H1 (cell line): ENCODE measurements at regions not wholly inside any gene's neighbourhood (a gene's known extent, or its start where the extent isn't known, plus 50 kb on each side); places are given as distances from the start of the nearest gene placed in this dataset.
A peak's percentile ranks its signal among the peaks of the same experiment; 100 is the strongest.

Source experiments
- CTCF ChIA-PET: fragments of 300-600 bp; sonication (Branson Sonifier 250); formaldehyde crosslinking; loops from one replicate; lab custom pipeline; 2021; ENCODE audit not compliant: partially characterized antibody; lab: Charles Lee
- POLR2A ChIA-PET: fragments of 300-600 bp; sonication (Branson Sonifier 250); formaldehyde crosslinking; loops from one replicate; lab custom pipeline; 2021; ENCODE audit warnings: inconsistent platforms; ENCODE audit not compliant: partially characterized antibody; lab: Charles Lee
- DNase-seq, 2 experiments: peaks; one replicate each; pipeline versions ENCODE4 v3.0.0 to v3.0.0-alpha.2; 2010 to 2022; ENCODE audit warnings: low spot score in 2 of 2, low read depth in 1 of 2, mixed read lengths in 1 of 2
- FAIRE-seq: peaks from 2 replicates; lab custom pipeline; 2011; peaks lifted over from hg19 to GRCh38; lab: Jason Lieb, UNC
- H2AFZ ChIP-seq: 2 replicates; pipeline ENCODE4 v1.8.1; 2012; ENCODE audit warnings: low read length, inconsistent platforms
- H2AK5ac ChIP-seq: 2 replicates; pipeline ENCODE4 v1.6.1; 2013; ENCODE audit warnings: low read depth, low read length
- H2BK120ac ChIP-seq: replicated peaks from 2 replicates; pipeline ENCODE3; 2013; ENCODE audit warnings: low read depth, low read length, inconsistent platforms
- H2BK12ac ChIP-seq: 2 replicates; pipeline ENCODE4 v1.6.1; 2013; ENCODE audit warnings: low read depth, low read length
- H2BK15ac ChIP-seq: 2 replicates; pipeline ENCODE4 v1.6.1; 2013; ENCODE audit warnings: low read length
- H2BK20ac ChIP-seq: 2 replicates; pipeline ENCODE4 v1.6.1; 2013; ENCODE audit warnings: low read length
- H2BK5ac ChIP-seq: 2 replicates; pipeline ENCODE4 v1.6.1; 2013; ENCODE audit warnings: low read depth, low read length
- H3K14ac ChIP-seq: 2 replicates; pipeline ENCODE4 v1.6.1; 2013; ENCODE audit warnings: inconsistent platforms; ENCODE audit not compliant: insufficient read length
- H3K18ac ChIP-seq: 2 replicates; pipeline ENCODE4 v1.6.1; 2013; ENCODE audit warnings: low read length; ENCODE audit errors: extremely low read depth
- H3K23ac ChIP-seq: 2 replicates; pipeline ENCODE4 v1.6.1; 2013; ENCODE audit warnings: inconsistent platforms; ENCODE audit not compliant: insufficient read length
- H3K23me2 ChIP-seq: 2 replicates; pipeline ENCODE4 v1.6.1; 2013; ENCODE audit warnings: low read depth, low read length
- H3K27ac ChIP-seq: 2 replicates; pipeline ENCODE4 v1.6.1; 2011; ENCODE audit warnings: low read depth, low read length, inconsistent platforms
- H3K27me3 ChIP-seq, 4 experiments: replicated peaks in 1 of 4; 1 replicate in 1 of 4; 2 replicates in 3 of 4; pipeline versions ENCODE4 v1.6.1 to v1.8.1; 2011 to 2013; ENCODE audit warnings: low read length in 3 of 4, mild to moderate bottlenecking in 3 of 4, inconsistent platforms in 2 of 4, mixed read lengths in 2 of 4, moderate library complexity in 1 of 4; ENCODE audit not compliant: control insufficient read depth in 3 of 4, insufficient read depth in 3 of 4; ENCODE audit errors: extremely low read depth in 1 of 4
- H3K36me3 ChIP-seq, 4 experiments: 2 replicates each; pipeline versions ENCODE4 v1.6.1 to v1.8.1; 2011 to 2013; ENCODE audit warnings: mild to moderate bottlenecking in 4 of 4, low read length in 3 of 4, moderate library complexity in 2 of 4, control low read depth in 1 of 4, inconsistent platforms in 1 of 4; ENCODE audit not compliant: insufficient read depth in 4 of 4, control insufficient read depth in 2 of 4
- H3K4ac ChIP-seq: replicated peaks from 2 replicates; pipeline ENCODE3; 2013; ENCODE audit warnings: low read length, low read depth, mixed read lengths, inconsistent platforms; ENCODE audit not compliant: insufficient read length
- H3K4me1 ChIP-seq, 4 experiments: replicated peaks in 1 of 4; 1 replicate in 1 of 4; 2 replicates in 3 of 4; pipeline versions ENCODE4 v1.6.1 to v1.8.1; 2011 to 2013; ENCODE audit warnings: low read length in 3 of 4, inconsistent platforms in 2 of 4, mixed read lengths in 1 of 4; ENCODE audit not compliant: insufficient read depth in 4 of 4, control insufficient read depth in 3 of 4
- H3K4me2 ChIP-seq, 2 experiments: 2 replicates each; pipeline versions ENCODE4 v1.6.1 to v1.8.1; 2011 to 2013; ENCODE audit warnings: low read depth in 2 of 2, low read length in 2 of 2, control low read depth in 1 of 2, inconsistent platforms in 1 of 2, mild to moderate bottlenecking in 1 of 2; ENCODE audit not compliant: insufficient read depth in 1 of 2
- H3K4me3 ChIP-seq, 4 experiments: fragments of 200-600, 300-600 bp in 1 of 4; sonication (generic), shearing (Covaris generic), sonication (Bioruptor Twin) in 1 of 4; 2 replicates each; pipeline versions ENCODE4 v1.5.1 to v1.8.1; 2011 to 2016; ENCODE audit warnings: low read length in 4 of 4, low read depth in 3 of 4, control low read depth in 2 of 4, inconsistent platforms in 2 of 4, mild to moderate bottlenecking in 2 of 4, mixed read lengths in 1 of 4, moderate library complexity in 1 of 4; ENCODE audit not compliant: insufficient read depth in 2 of 4; ENCODE audit errors: extremely low read depth in 1 of 4
- H3K56ac ChIP-seq: replicated peaks from 2 replicates; pipeline ENCODE3; 2013; ENCODE audit warnings: low read depth, mild to moderate bottlenecking, mixed read lengths, low read length, inconsistent platforms; ENCODE audit not compliant: insufficient read length
- H3K79me1 ChIP-seq: 2 replicates; pipeline ENCODE4 v1.6.1; 2013; ENCODE audit warnings: low read depth, low read length, control low read depth
- H3K79me2 ChIP-seq, 2 experiments: 2 replicates each; pipeline versions ENCODE4 v1.6.1 to v1.8.1; 2012 to 2013; ENCODE audit warnings: low read length in 2 of 2, mild to moderate bottlenecking in 2 of 2, inconsistent platforms in 1 of 2; ENCODE audit not compliant: insufficient read depth in 2 of 2, control insufficient read depth in 1 of 2
- H3K9ac ChIP-seq, 4 experiments: replicated peaks in 1 of 4; 1 replicate in 1 of 4; 2 replicates in 3 of 4; pipeline versions ENCODE4 v1.6.1 to v1.8.1; 2011 to 2013; ENCODE audit warnings: low read depth in 3 of 4, low read length in 3 of 4, control low read depth in 2 of 4, mild to moderate bottlenecking in 2 of 4, moderate library complexity in 2 of 4, inconsistent platforms in 1 of 4; ENCODE audit errors: extremely low read depth in 1 of 4
- H3K9me3 ChIP-seq, 2 experiments: 2 replicates each; pipeline versions ENCODE4 v1.6.1 to v1.8.1; 2012 to 2013; ENCODE audit warnings: mild to moderate bottlenecking in 2 of 2, moderate library complexity in 2 of 2, control low read depth in 1 of 2, inconsistent platforms in 1 of 2, low read depth in 1 of 2, low read length in 1 of 2, mixed read lengths in 1 of 2; ENCODE audit not compliant: insufficient read depth in 2 of 2
- H4K20me1 ChIP-seq, 2 experiments: replicated peaks in 1 of 2; 2 replicates each; pipeline versions ENCODE3 to v1.8.1; 2011 to 2013; ENCODE audit warnings: inconsistent platforms in 2 of 2, low read length in 2 of 2, mild to moderate bottlenecking in 1 of 2; ENCODE audit not compliant: insufficient read depth in 2 of 2, control insufficient read depth in 1 of 2
- H4K5ac ChIP-seq: 2 replicates; pipeline ENCODE4 v1.6.1; 2013; ENCODE audit warnings: low read length, low read depth, mixed read lengths, inconsistent platforms; ENCODE audit not compliant: insufficient read length
- H4K8ac ChIP-seq: 2 replicates; pipeline ENCODE4 v1.8.0; 2013; ENCODE audit warnings: mild to moderate bottlenecking, moderate library complexity, low read length, inconsistent platforms; ENCODE audit not compliant: insufficient read depth; ENCODE audit errors: extremely low read depth
- H4K91ac ChIP-seq: replicated peaks from 2 replicates; pipeline ENCODE3; 2013; ENCODE audit warnings: low read length, mixed read lengths, inconsistent platforms; ENCODE audit not compliant: insufficient read length
- ASH2L ChIP-seq: fragments of 200-600, 300-600 bp; sonication (generic); IDR thresholded peaks from one replicate; pipeline ENCODE4 v1.7.1; 2017; ENCODE audit warnings: low read length
- ATF2 ChIP-seq: IDR thresholded peaks from 2 replicates; pipeline ENCODE4 v1.6.1; 2012; ENCODE audit warnings: low read length, inconsistent platforms
- EZH2 ChIP-seq: fragments of 200-600 bp; sonication (generic); IDR thresholded peaks from 2 replicates; pipeline ENCODE4 v1.7.1; 2012; ENCODE audit warnings: low read depth, mild to moderate bottlenecking, moderate library complexity, low read length, inconsistent platforms; ENCODE audit not compliant: severe bottlenecking
- HDAC2 ChIP-seq, 2 experiments: fragments of 300-600 bp in 1 of 2; sonication (generic) in 1 of 2; IDR thresholded peaks; 2 replicates each; pipeline ENCODE4 v1.6.1; 2011 to 2012; ENCODE audit warnings: low read depth in 2 of 2, low read length in 2 of 2, mild to moderate bottlenecking in 2 of 2, moderate library complexity in 2 of 2, borderline replicate concordance in 1 of 2, inconsistent platforms in 1 of 2
- SUZ12 ChIP-seq: fragments of 200-600 bp; sonication (generic); IDR thresholded peaks from 2 replicates; pipeline ENCODE4 v1.6.1; 2012; ENCODE audit warnings: mild to moderate bottlenecking, inconsistent platforms, low read length, moderate library complexity, mixed read lengths
- WGBS, 2 experiments: shearing (Covaris generic) in 1 of 2; methylation state at CpG; one replicate each; pipeline versions ENCODE4 v1.1.6 to v1.1.7; 2013 to 2015; ENCODE audit warnings: low lambda C conversion rate in 2 of 2, mixed read lengths in 2 of 2, inconsistent platforms in 1 of 2, low coverage in 1 of 2, missing lambda C conversion rate in 1 of 2; ENCODE audit not compliant: insufficient replicate concordance in 2 of 2, insufficient coverage in 1 of 2, insufficient read length in 1 of 2; ENCODE audit errors: extremely low coverage in 1 of 2, missing lambda C conversion rate in 1 of 2; 5-methylcytosine and 5-hydroxymethylcytosine counted together
- TF ChIP-seq, protein P1 (sequence below): IDR thresholded peaks from 2 replicates; pipeline ENCODE4 v1.6.1; 2012; ENCODE audit warnings: inconsistent platforms

DNA sequence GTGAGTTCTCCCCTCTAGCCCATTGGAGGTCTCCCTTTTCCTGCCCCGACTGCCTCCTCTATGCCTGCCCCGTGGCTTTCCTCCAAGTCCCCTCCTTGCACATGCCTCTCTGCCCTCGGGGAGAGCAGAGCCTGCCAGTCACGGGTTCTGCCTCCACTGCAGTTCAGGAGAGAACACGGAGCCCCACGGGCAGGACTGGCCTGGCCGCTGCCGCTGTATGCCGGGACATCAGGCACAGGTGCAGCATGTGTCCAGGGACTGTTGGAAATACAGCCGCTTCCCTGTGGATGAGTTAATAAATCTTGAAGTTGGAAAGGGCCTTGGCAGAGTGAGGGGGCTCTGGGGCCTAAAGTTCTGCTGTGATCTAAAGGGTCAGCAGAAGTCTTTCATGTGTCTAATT, 676.6 kb downstream of the MATN1 start:
- Histone ChIP-seq H4K8ac (peak overlapping the region; percentile 72), H3K4me3 (no peak overlapping the region)

More for the DNA sequence above, 676.6 kb downstream of the MATN1 start:
- Histone ChIP-seq H2AFZ (no peak overlapping the region), H4K20me1 (no peaks in the 10 kb centered on the region), H3K4ac (no peak overlapping the region), H3K79me2 (no peaks in the 10 kb centered on the region), H3K14ac (no peak overlapping the region), H3K18ac (no peak overlapping the region; the same call in 1 of the 2 replicates), H4K91ac (peak overlapping the region; percentile 49), H2BK15ac (no peak overlapping the region), H3K23ac (no peak overlapping the region), H3K23me2 (no peaks in the 10 kb centered on the region; the same call in 1 of the 2 replicates), H2BK12ac (no peak overlapping the region), H2BK20ac (no peak overlapping the region)
- WGBS, 2 experiments, result 96% methylated on average over 9 of the region's 10 CpGs; no CpG with 5 or more reads in 1 of the 2 experiments
- POLR2A ChIA-PET, result no interaction called here
- TF ChIP-seq HDAC2 (IDR thresholded peaks at IDR 0.05; ENCODE audit: borderline replicate concordance in 1 of 2, low read depth in 2 of 2, low read length in 2 of 2) (no peak), EZH2 (no peak), SUZ12 (no peak), ATF2 (no peak), ASH2L (no peak)
- TF ChIP-seq, protein P1, sequence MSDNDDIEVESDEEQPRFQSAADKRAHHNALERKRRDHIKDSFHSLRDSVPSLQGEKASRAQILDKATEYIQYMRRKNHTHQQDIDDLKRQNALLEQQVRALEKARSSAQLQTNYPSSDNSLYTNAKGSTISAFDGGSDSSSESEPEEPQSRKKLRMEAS, result no peak
- TF ChIP-seq, all 59 proteins: peak for 0
- H3K9me3 ChIP-seq, result peaks cover 5 to 8% of the 10 kb centered on the region in 2 experiments; a peak in 1 of 4 replicates
- H2AK5ac ChIP-seq, result no peak overlapping the region; the same call in 1 of the 2 replicates
- no peak overlapping the region for H2BK120ac ChIP-seq
- H3K27me3 ChIP-seq, result no peaks in the 10 kb centered on the region; a peak in 2 of 7 replicates
- H3K4me2 ChIP-seq, result no peak overlapping the region
- H2BK5ac ChIP-seq, result no peak overlapping the region
- no peak for FAIRE-seq
- no peak overlapping the region for H3K9ac ChIP-seq
- DNase-seq, result no peak
- H3K79me1 ChIP-seq, result no peaks in the 10 kb centered on the region
- no peak overlapping the region for H3K27ac ChIP-seq
- CTCF ChIA-PET, result no interaction called here
- H3K56ac ChIP-seq, result no peak overlapping the region
- no peaks in the 10 kb centered on the region for H3K36me3 ChIP-seq
- H4K5ac ChIP-seq, result no peak overlapping the region
- peaks cover 0 to 3% (median 0%) of the 10 kb centered on the region in 4 experiments; a peak in 1 of 7 replicates for H3K4me1 ChIP-seq
